ENCODE measurements at regions not wholly inside any gene's neighbourhood (a gene's known extent, or its start where the extent isn't known, plus 50 kb on each side); places are given as distances from the start of the nearest gene placed in this dataset.
A peak's percentile ranks its signal among the peaks of the same experiment; 100 is the strongest.

- no peak overlapping the region for H3K4me3 ChIP-seq (ENCODE audit: low read depth, low read length)
- in situ Hi-C loops (cut with HindIII; ENCODE audit: low sequenced_read_pairs) = no loop called here
- no peak for DNase-seq (ENCODE audit: low read depth, low spot score)
- TF ChIP-seq CTCF (IDR thresholded peaks at IDR 0.05; ENCODE audit: low read depth, low read length) = no peak
These were observed 366.8 kb upstream of the FGF13 start for GRCh38 chrX:139078342-139078741.

- no peak overlapping the region for H3K4me3 ChIP-seq (ENCODE audit: low read depth, low read length)
- TF ChIP-seq CTCF (IDR thresholded peaks at IDR 0.05; ENCODE audit: low read depth, low read length) = no peak
- in situ Hi-C loops (cut with HindIII; ENCODE audit: low sequenced_read_pairs) = no loop called here
- peak; percentile 49 for DNase-seq (ENCODE audit: low read depth, low spot score)
These were observed 366.0 kb upstream of the FGF13 start for GRCh38 chrX:139077281-139078250.

- TF ChIP-seq CTCF (IDR thresholded peaks at IDR 0.05; ENCODE audit: low read depth, low read length) = no peak
- H3K4me3 ChIP-seq (ENCODE audit: low read depth, low read length) = no peak overlapping the region
- in situ Hi-C loops (cut with HindIII; ENCODE audit: low sequenced_read_pairs) = no loop called here
- no peak for DNase-seq (ENCODE audit: low read depth, low spot score)
These were observed 351.8 kb upstream of the FGF13 start for GRCh38 chrX:139063364-139063763.

GRCh38 chrX:139058831-139059495, 347.4 kb upstream of the FGF13 start:
- in situ Hi-C loops (cut with HindIII; ENCODE audit: low sequenced_read_pairs) = no loop called here
- TF ChIP-seq CTCF (IDR thresholded peaks at IDR 0.05; ENCODE audit: low read depth, low read length) = no peak
- H3K4me3 ChIP-seq (ENCODE audit: low read depth, low read length) = no peak overlapping the region
- peak; percentile 52 for DNase-seq (ENCODE audit: low read depth, low spot score)

GRCh38 chrX:139052461-139052860, 340.9 kb upstream of the FGF13 start:
- TF ChIP-seq CTCF (IDR thresholded peaks at IDR 0.05; ENCODE audit: low read depth, low read length) = no peak
- no peak overlapping the region for H3K4me3 ChIP-seq (ENCODE audit: low read depth, low read length)
- in situ Hi-C loops (cut with HindIII; ENCODE audit: low sequenced_read_pairs) = no loop called here
- DNase-seq (ENCODE audit: low read depth, low spot score) = no peak

GRCh38 chrX:139049465-139049864, 337.9 kb upstream of the FGF13 start:
- DNase-seq (ENCODE audit: low read depth, low spot score) = peak; percentile 13
- in situ Hi-C loops (cut with HindIII; ENCODE audit: low sequenced_read_pairs) = no loop called here
- no peak overlapping the region for H3K4me3 ChIP-seq (ENCODE audit: low read depth, low read length)
- TF ChIP-seq CTCF (IDR thresholded peaks at IDR 0.05; ENCODE audit: low read depth, low read length) = no peak

Measured in astrocyte of the spinal cord (primary cell).